OCI-LY3 (cell line): ENCODE measurements at regions not wholly inside any gene's neighbourhood (a gene's known extent, or its start where the extent isn't known, plus 50 kb on each side); places are given as distances from the start of the nearest gene placed in this dataset.

Experiments
- EZH2phosphoT487 ChIP-seq: fragments of 200-600 bp; shearing (Covaris generic); IDR thresholded peaks from 2 replicates; pipeline ENCODE4 v1.6.1; 2018; ENCODE audit warnings: antibody characterized with exemption, mixed run types, low read depth
- TF ChIP-seq, protein P1 (sequence below): fragments of 200-600, 300-600 bp; sonication (generic); IDR thresholded peaks from 2 replicates; pipeline ENCODE4 v1.5.1; 2014; ENCODE audit warnings: antibody characterized with exemption, low read length, low read depth

DNA sequence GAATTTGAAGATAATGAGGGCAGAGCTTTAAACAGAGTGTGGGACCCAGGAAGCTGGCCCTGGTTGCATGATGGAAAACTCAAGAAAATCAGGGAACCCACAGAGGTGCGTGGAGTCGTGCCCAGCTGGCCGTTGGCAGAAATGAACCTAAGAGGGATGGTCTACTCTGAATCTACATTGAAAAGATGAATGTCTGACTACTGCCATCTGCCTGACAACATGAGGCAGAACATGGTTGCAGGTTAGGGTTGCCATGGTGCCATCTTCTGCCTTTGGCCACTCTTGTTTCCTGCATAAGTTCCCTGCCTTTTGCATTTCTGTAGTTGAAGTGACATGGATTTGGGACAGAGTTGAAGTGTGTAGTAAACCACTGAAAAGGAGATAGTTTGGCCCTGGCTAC lies 138.5 kb upstream of the COBL start:
- TF ChIP-seq, protein P1, sequence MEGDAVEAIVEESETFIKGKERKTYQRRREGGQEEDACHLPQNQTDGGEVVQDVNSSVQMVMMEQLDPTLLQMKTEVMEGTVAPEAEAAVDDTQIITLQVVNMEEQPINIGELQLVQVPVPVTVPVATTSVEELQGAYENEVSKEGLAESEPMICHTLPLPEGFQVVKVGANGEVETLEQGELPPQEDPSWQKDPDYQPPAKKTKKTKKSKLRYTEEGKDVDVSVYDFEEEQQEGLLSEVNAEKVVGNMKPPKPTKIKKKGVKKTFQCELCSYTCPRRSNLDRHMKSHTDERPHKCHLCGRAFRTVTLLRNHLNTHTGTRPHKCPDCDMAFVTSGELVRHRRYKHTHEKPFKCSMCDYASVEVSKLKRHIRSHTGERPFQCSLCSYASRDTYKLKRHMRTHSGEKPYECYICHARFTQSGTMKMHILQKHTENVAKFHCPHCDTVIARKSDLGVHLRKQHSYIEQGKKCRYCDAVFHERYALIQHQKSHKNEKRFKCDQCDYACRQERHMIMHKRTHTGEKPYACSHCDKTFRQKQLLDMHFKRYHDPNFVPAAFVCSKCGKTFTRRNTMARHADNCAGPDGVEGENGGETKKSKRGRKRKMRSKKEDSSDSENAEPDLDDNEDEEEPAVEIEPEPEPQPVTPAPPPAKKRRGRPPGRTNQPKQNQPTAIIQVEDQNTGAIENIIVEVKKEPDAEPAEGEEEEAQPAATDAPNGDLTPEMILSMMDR: no peak
- no peak for TF ChIP-seq EZH2phosphoT487
